B cell (primary cell): ENCODE measurements at regions not wholly inside any gene's neighbourhood (a gene's known extent, or its start where the extent isn't known, plus 50 kb on each side); places are given as distances from the start of the nearest gene placed in this dataset.

ENCODE experiments used
- ATAC-seq: fragments of 200-7000 bp; cut with Tn5 transposase; one replicate; pipeline ENCODE4 v1.10.0; 2021; ENCODE audit warnings: low read depth, mild to moderate bottlenecking, moderate number of reproducible peaks, moderate library complexity
- CTCF ChIA-PET: fragments of 350-600 bp; sonication (Branson Sonifier 250); formaldehyde crosslinking; loops from one replicate; lab custom pipeline; 2021; ENCODE audit warnings: antibody characterized with exemption, inconsistent platforms; lab: Charles Lee
- POLR2A ChIA-PET: fragments of 350-600 bp; sonication (Branson Sonifier 250); formaldehyde crosslinking; loops from one replicate; lab custom pipeline; 2021; ENCODE audit warnings: antibody characterized with exemption; lab: Charles Lee
- DNase-seq: peaks from one replicate; pipeline ENCODE4 v3.0.0; 2013
- H2AFZ ChIP-seq: 2 replicates; pipeline ENCODE4 v1.6.1; 2012; ENCODE audit warnings: mild to moderate bottlenecking, low read depth, low read length; ENCODE audit not compliant: insufficient read depth, poor library complexity, severe bottlenecking
- H3K27ac ChIP-seq, 2 donors: 1 replicate in 1 of 2; 2 replicates in 1 of 2; pipeline ENCODE4 v1.5.1; 2012 to 2013; ENCODE audit warnings: low read length in 2 of 2, mild to moderate bottlenecking in 2 of 2, moderate library complexity in 1 of 2
- H3K27me3 ChIP-seq, 4 experiments: fragments of 200-600 bp in 1 of 4; sonication (generic) in 1 of 4; replicated peaks in 1 of 4; 1 replicate in 2 of 4; 2 replicates in 2 of 4; pipeline versions ENCODE4 v1.6.1 to v1.7.0; 2013 to 2016; ENCODE audit warnings: low read length in 3 of 4, mild to moderate bottlenecking in 2 of 4, mixed read lengths in 1 of 4, moderate library complexity in 1 of 4; ENCODE audit not compliant: insufficient read depth in 4 of 4, control insufficient read depth in 3 of 4; ENCODE audit errors: control extremely low read depth in 1 of 4
- H3K36me3 ChIP-seq, 2 experiments: replicated peaks in 1 of 2; 1 replicate in 1 of 2; 2 replicates in 1 of 2; pipeline versions ENCODE4 v1.6.1 to v1.7.1; 2013; ENCODE audit warnings: low read length in 1 of 2; ENCODE audit not compliant: insufficient read depth in 2 of 2, control insufficient read depth in 1 of 2; ENCODE audit errors: control extremely low read depth in 1 of 2, extremely low read depth in 1 of 2
- H3K4me1 ChIP-seq, 2 donors: fragments of 200-600 bp in 1 of 2; sonication (generic) in 1 of 2; 1 replicate in 1 of 2; 2 replicates in 1 of 2; pipeline versions ENCODE4 v1.5.1 to v1.6.1; 2013 to 2017; ENCODE audit warnings: low read length in 2 of 2; ENCODE audit not compliant: control insufficient read depth in 2 of 2, insufficient read depth in 2 of 2
- H3K4me2 ChIP-seq: replicated peaks from 2 replicates; pipeline ENCODE3; 2012; ENCODE audit warnings: mild to moderate bottlenecking, low read depth, low read length; ENCODE audit not compliant: poor library complexity, severe bottlenecking
- H3K4me3 ChIP-seq, 5 experiments: fragments of 200-600 bp in 1 of 5; sonication (generic) in 1 of 5; 1 replicate in 3 of 5; 2 replicates in 2 of 5; pipeline versions ENCODE4 v1.5.1 to v1.7.0; 2011 to 2016; ENCODE audit warnings: low read length in 4 of 5, mild to moderate bottlenecking in 4 of 5, low read depth in 2 of 5, control low read depth in 1 of 5, moderate library complexity in 1 of 5; ENCODE audit not compliant: insufficient read depth in 1 of 5; ENCODE audit errors: control extremely low read depth in 1 of 5, extremely low read depth in 1 of 5
- H3K79me2 ChIP-seq: fragments of 200-600 bp; sonication (generic); one replicate; pipeline ENCODE4 v1.6.0; 2016; ENCODE audit warnings: low read length; ENCODE audit not compliant: control insufficient read depth, insufficient read depth
- H3K9ac ChIP-seq: fragments of 200-600 bp; sonication (generic); 2 replicates; pipeline ENCODE4 v1.6.1; 2017; ENCODE audit warnings: mild to moderate bottlenecking, low read length, moderate library complexity
- H3K9me3 ChIP-seq, 3 donors: one replicate each; pipeline versions ENCODE4 v1.6.1 to v1.7.1; 2013; ENCODE audit warnings: low read length in 2 of 3; ENCODE audit not compliant: control insufficient read depth in 2 of 3, insufficient read depth in 1 of 3; ENCODE audit errors: control extremely low read depth in 1 of 3
- H4K20me1 ChIP-seq: 2 replicates; pipeline ENCODE4 v1.6.0; 2012; ENCODE audit warnings: mild to moderate bottlenecking, low read length; ENCODE audit not compliant: insufficient read depth, control insufficient read depth, poor library complexity, severe bottlenecking
- H3K27ac Mint-ChIP-seq: one replicate; pipeline ENCODE4 v1.8.0; 2021; ENCODE audit warnings: mixed read lengths
- H3K27me3 Mint-ChIP-seq: one replicate; pipeline ENCODE4 v1.8.0; 2021; ENCODE audit warnings: mixed read lengths
- H3K4me1 Mint-ChIP-seq: one replicate; pipeline ENCODE4 v1.8.0; 2021; ENCODE audit warnings: mixed read lengths
- H3K4me3 Mint-ChIP-seq: one replicate; pipeline ENCODE4 v1.8.0; 2021; ENCODE audit warnings: mixed read lengths
- H3K9me3 Mint-ChIP-seq: one replicate; pipeline ENCODE4 v1.8.0; 2022; ENCODE audit warnings: mixed read lengths; ENCODE audit not compliant: insufficient read depth
- CTCF ChIP-seq: fragments of 200-600 bp; IDR thresholded peaks from one replicate; pipeline ENCODE4 v1.8.0; 2022; ENCODE audit warnings: antibody characterized with exemption, mild to moderate bottlenecking
- EZH2 ChIP-seq: IDR thresholded peaks from 2 replicates; pipeline ENCODE4 v1.6.1; 2012; ENCODE audit warnings: borderline replicate concordance, low read depth, mild to moderate bottlenecking, moderate library complexity, low read length; ENCODE audit not compliant: insufficient read depth, poor library complexity, severe bottlenecking
- WGBS: methylation state at CpG from one replicate; pipeline ENCODE4 v1.1.5; 2013; ENCODE audit warnings: missing lambda C conversion rate; ENCODE audit not compliant: insufficient coverage; 5-methylcytosine and 5-hydroxymethylcytosine counted together
- intact Hi-C: fragments of 100-400 bp; cut with micrococcal nuclease; formaldehyde crosslinking; loops from one replicate; pipeline ENCODE4 v1.10.0; 2022

GRCh38 chr11:92826136-92826535 lies 143.3 kb upstream of the MTNR1B start:
- Histone ChIP-seq H3K36me3 (no peaks in the 10 kb centered on the region), H3K4me2 (no peak overlapping the region), H3K79me2 (no peaks in the 10 kb centered on the region), H3K9me3 (no peaks in the 10 kb centered on the region), H3K4me1 (no peaks in the 10 kb centered on the region), H3K4me3 (no peak overlapping the region), H3K9ac (no peak overlapping the region), H3K27me3 (no peaks in the 10 kb centered on the region), H2AFZ (no peak overlapping the region), H4K20me1 (no peaks in the 10 kb centered on the region), H3K27ac (no peak overlapping the region)
- Mint-ChIP-seq H3K27ac (no peak overlapping the region), H3K4me1 (no peaks in the 10 kb centered on the region), H3K27me3 (no peaks in the 10 kb centered on the region), H3K4me3 (no peak overlapping the region), H3K9me3 (no peaks in the 10 kb centered on the region)
- no peak for ATAC-seq
- ChIA-PET CTCF (no interaction called here), POLR2A (no interaction called here)
- WGBS, result 100% methylated on average over 1 of the region's 1 CpG
- TF ChIP-seq EZH2 (no peak), CTCF (no peak)
- intact Hi-C loops, result no loop called here
- no peak for DNase-seq

GRCh38 chr11:92826603-92827002 lies 142.8 kb upstream of the MTNR1B start:
- Mint-ChIP-seq H3K27ac (no peak overlapping the region), H3K27me3 (no peaks in the 10 kb centered on the region), H3K9me3 (no peaks in the 10 kb centered on the region), H3K4me1 (no peaks in the 10 kb centered on the region), H3K4me3 (no peak overlapping the region)
- no peak for TF ChIP-seq CTCF
- no peak for TF ChIP-seq EZH2
- no peak for ATAC-seq
- ChIA-PET POLR2A (no interaction called here), CTCF (no interaction called here)
- H3K27me3 ChIP-seq, result no peaks in the 10 kb centered on the region
- no peaks in the 10 kb centered on the region for H3K79me2 ChIP-seq
- no peak overlapping the region for H3K4me3 ChIP-seq
- H3K9ac ChIP-seq, result no peak overlapping the region
- H3K36me3 ChIP-seq, result no peaks in the 10 kb centered on the region
- no peak overlapping the region for H2AFZ ChIP-seq
- 38% methylated on average over 1 of the region's 1 CpG for WGBS
- intact Hi-C loops, result no loop called here
- H3K9me3 ChIP-seq, result no peaks in the 10 kb centered on the region
- DNase-seq, result no peak
- no peak overlapping the region for H3K4me2 ChIP-seq
- no peak overlapping the region for H3K27ac ChIP-seq
- no peaks in the 10 kb centered on the region for H3K4me1 ChIP-seq
- no peaks in the 10 kb centered on the region for H4K20me1 ChIP-seq
